Pancreas (tissue), 10 donors: ENCODE measurements at regions not wholly inside any gene's neighbourhood (a gene's known extent, or its start where the extent isn't known, plus 50 kb on each side); places are given as distances from the start of the nearest gene placed in this dataset.

Experiments used
- ATAC-seq, 4 donors: fragments of 200-7000 bp; cut with Tn5 transposase; one replicate each; pipeline versions ENCODE4 v1.8.0 to v1.9.1; 2020; ENCODE audit warnings: mild to moderate bottlenecking in 4 of 4, moderate library complexity in 4 of 4
- DNase-seq, 6 donors: peaks; one replicate each; pipeline ENCODE4 v3.0.0-alpha.2; 2020
- FAIRE-seq: peaks from 2 replicates; lab custom pipeline; 2012; peaks lifted over from hg19 to GRCh38; lab: Jason Lieb, UNC
- H3K27ac ChIP-seq, 4 donors: fragments of 200-600 bp; sonication (generic); 1 replicate in 3 of 4; 2 replicates in 1 of 4; pipeline versions ENCODE4 v1.5.0 to v1.8.0; 2020
- H3K27me3 ChIP-seq, 4 donors: fragments of 200-600 bp; one replicate each; pipeline ENCODE4 v1.8.0; 2021
- H3K36me3 ChIP-seq, 3 donors: fragments of 200-600 bp; sonication (generic) in 1 of 3; one replicate each; pipeline versions ENCODE4 v1.5.0 to v1.8.0; 2020 to 2021
- H3K4me1 ChIP-seq, 3 donors: fragments of 200-600 bp; one replicate each; pipeline ENCODE4 v1.8.0; 2021
- H3K4me3 ChIP-seq, 4 donors: fragments of 200-600 bp; sonication (generic) in 2 of 4; one replicate each; pipeline versions ENCODE4 v1.5.0 to v1.8.0; 2020 to 2021
- H3K9me3 ChIP-seq, 4 donors: fragments of 200-600 bp; one replicate each; pipeline ENCODE4 v1.8.0; 2021
- CTCF ChIP-seq, 4 donors: fragments of 200-600 bp; sonication (generic) in 3 of 4; IDR thresholded peaks; one replicate each; pipeline versions ENCODE4 v1.5.0 to v1.8.0; 2021; ENCODE audit warnings: antibody characterized with exemption in 4 of 4
- WGBS, 2 donors: extraction: QIAGEN DNeasy Blood & Tissue Kit; methylation state at CpG; one replicate each; pipeline ENCODE4 v1.1.7; 2013; 5-methylcytosine and 5-hydroxymethylcytosine counted together
- intact Hi-C, 3 donors: fragments of 100-400 bp; cut with DNase I; formaldehyde crosslinking; loops; one replicate each; pipeline versions ENCODE4 v1.11.1 to v1.14.2; 2022
- donor health status: healthy with polysubstance abuse.
- donor health status: DM: no; HTN: no; CAD: no; lungs with moderate emphysema.
- donor health status: DM: no; HTN: no; CAD: no.
- donor health status: control.
- donor health status: control.
- donor health status: Bipolar disorder and iron deficiency.
- donor health status: DM: yes; HTN: yes; CAD: no.
- donor health status: DM: no; HTN: no; CAD: no.
- donor health status: DM: no; HTN: no; CAD: no.
- donor health status: DM: yes; HTN: yes; CAD: no.

GRCh38 chr12:105939181-105939721, 199.5 kb downstream of the NUAK1 start:
- TF ChIP-seq CTCF (IDR thresholded peaks at IDR 0.05), result no peak
- Histone ChIP-seq H3K27me3 (no peaks in the 10 kb centered on the region), H3K36me3 (no peaks in the 10 kb centered on the region), H3K27ac (no peak overlapping the region), H3K4me3 (no peak overlapping the region), H3K9me3 (no peaks in the 10 kb centered on the region), H3K4me1 (no peaks in the 10 kb centered on the region)
- ATAC-seq (no peak), FAIRE-seq (no peak), DNase-seq (no peak)
- intact Hi-C loops, result no loop called here
- 59 to 62% methylated on average over 3 of the region's 3 CpGs for WGBS, 2 donors

GRCh38 chr12:105942281-105942680, 196.5 kb downstream of the NUAK1 start:
- H3K9me3 ChIP-seq, result no peaks in the 10 kb centered on the region
- no peaks in the 10 kb centered on the region for H3K36me3 ChIP-seq
- no peaks in the 10 kb centered on the region for H3K27me3 ChIP-seq
- H3K4me1 ChIP-seq, result no peaks in the 10 kb centered on the region
- no peak for TF ChIP-seq CTCF (IDR thresholded peaks at IDR 0.05)
- FAIRE-seq, result no peak
- 48 to 53% methylated on average over 1 of the region's 1 CpG for WGBS, 2 donors
- intact Hi-C loops, result no loop called here
- ATAC-seq, result no peak
- no peak overlapping the region for H3K4me3 ChIP-seq
- DNase-seq, result no peak
- no peak overlapping the region for H3K27ac ChIP-seq

DNA sequence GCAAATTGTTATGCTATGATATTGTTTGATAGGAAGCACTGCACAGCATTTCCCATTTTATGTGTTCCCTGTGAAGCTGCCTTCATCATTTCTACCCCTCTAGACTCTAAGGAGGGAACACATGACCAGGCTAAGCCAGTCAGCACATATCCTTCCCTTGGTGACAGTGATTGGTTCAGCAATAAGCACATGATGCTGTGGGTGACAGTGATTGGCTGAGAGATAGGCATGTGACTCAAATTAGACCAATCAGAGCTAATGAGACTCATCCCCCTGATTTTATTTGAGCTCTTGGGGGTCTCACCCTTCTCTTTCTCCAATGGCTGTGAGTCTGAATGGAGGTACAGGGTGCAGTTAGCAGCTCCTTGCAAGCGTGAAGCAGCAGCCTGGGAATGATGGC, 195.2 kb downstream of the NUAK1 start:
- intact Hi-C loops, result no loop called here
- no peaks in the 10 kb centered on the region for H3K9me3 ChIP-seq
- no peak overlapping the region for H3K27ac ChIP-seq
- no peak for TF ChIP-seq CTCF (IDR thresholded peaks at IDR 0.05)
- no peak overlapping the region for H3K4me3 ChIP-seq
- no peaks in the 10 kb centered on the region for H3K27me3 ChIP-seq
- no peak for FAIRE-seq
- DNase-seq, result no peak
- 77 to 85% methylated on average over 1 of the region's 1 CpG for WGBS, 2 donors
- no peak for ATAC-seq
- H3K4me1 ChIP-seq, result no peaks in the 10 kb centered on the region
- no peaks in the 10 kb centered on the region for H3K36me3 ChIP-seq

- no peak overlapping the region for H3K4me3 ChIP-seq
- ATAC-seq, result no peak
- H3K4me1 ChIP-seq, result no peaks in the 10 kb centered on the region
- no peak for FAIRE-seq
- H3K27me3 ChIP-seq, result no peaks in the 10 kb centered on the region
- intact Hi-C loops, result no loop called here
- H3K27ac ChIP-seq, result no peak overlapping the region
- DNase-seq, result no peak
- H3K36me3 ChIP-seq, result no peaks in the 10 kb centered on the region
- TF ChIP-seq CTCF (IDR thresholded peaks at IDR 0.05), result no peak
- 37% methylated on average over 1 of the region's 1 CpG for WGBS, 2 donors
- no peaks in the 10 kb centered on the region for H3K9me3 ChIP-seq
Observed at GRCh38 chr12:105944628-105945027, 194.1 kb downstream of the NUAK1 start.

GRCh38 chr12:105945880-105946279, 192.9 kb downstream of the NUAK1 start:
- FAIRE-seq (no peak), ATAC-seq (peak in 1 of 4 donors; percentile 47), DNase-seq (no peak)
- TF ChIP-seq CTCF (IDR thresholded peaks at IDR 0.05), result no peak
- WGBS, 2 donors, result 30 to 33% methylated on average over 1 of the region's 1 CpG
- no peaks in the 10 kb centered on the region for H3K4me1 ChIP-seq
- no peaks in the 10 kb centered on the region for H3K36me3 ChIP-seq
- intact Hi-C loops, result no loop called here
- H3K9me3 ChIP-seq, result no peaks in the 10 kb centered on the region
- no peak overlapping the region for H3K4me3 ChIP-seq
- H3K27me3 ChIP-seq, result no peaks in the 10 kb centered on the region
- H3K27ac ChIP-seq, result no peak overlapping the region
